ENCODE measurements at regions not wholly inside any gene's neighbourhood (a gene's known extent, or its start where the extent isn't known, plus 50 kb on each side); places are given as distances from the start of the nearest gene placed in this dataset.

GRCh38 chr6:112695001-112695400 is 347.9 kb downstream of the RFPL4B start:
- TF ChIP-seq ELF1 (IDR thresholded peaks at IDR 0.05; ENCODE audit: borderline replicate concordance, low read depth) (no peak), EZH2 (IDR thresholded peaks at IDR 0.05) (no peak), POLR2A (IDR thresholded peaks at IDR 0.05; ENCODE audit: borderline replicate concordance, extremely low read depth, insufficient read depth, insufficient read length) (no peak), CEBPB (IDR thresholded peaks at IDR 0.05; ENCODE audit: low read depth) (no peak), RAD21 (IDR thresholded peaks at IDR 0.05; ENCODE audit: low read depth) (no peak), EZH2phosphoT487 (IDR thresholded peaks at IDR 0.05; ENCODE audit: borderline replicate concordance) (no peak), ZNF274 (IDR thresholded peaks at IDR 0.05; ENCODE audit: low read depth, low read length) (no peak)
- TF ChIP-seq, protein P1, sequence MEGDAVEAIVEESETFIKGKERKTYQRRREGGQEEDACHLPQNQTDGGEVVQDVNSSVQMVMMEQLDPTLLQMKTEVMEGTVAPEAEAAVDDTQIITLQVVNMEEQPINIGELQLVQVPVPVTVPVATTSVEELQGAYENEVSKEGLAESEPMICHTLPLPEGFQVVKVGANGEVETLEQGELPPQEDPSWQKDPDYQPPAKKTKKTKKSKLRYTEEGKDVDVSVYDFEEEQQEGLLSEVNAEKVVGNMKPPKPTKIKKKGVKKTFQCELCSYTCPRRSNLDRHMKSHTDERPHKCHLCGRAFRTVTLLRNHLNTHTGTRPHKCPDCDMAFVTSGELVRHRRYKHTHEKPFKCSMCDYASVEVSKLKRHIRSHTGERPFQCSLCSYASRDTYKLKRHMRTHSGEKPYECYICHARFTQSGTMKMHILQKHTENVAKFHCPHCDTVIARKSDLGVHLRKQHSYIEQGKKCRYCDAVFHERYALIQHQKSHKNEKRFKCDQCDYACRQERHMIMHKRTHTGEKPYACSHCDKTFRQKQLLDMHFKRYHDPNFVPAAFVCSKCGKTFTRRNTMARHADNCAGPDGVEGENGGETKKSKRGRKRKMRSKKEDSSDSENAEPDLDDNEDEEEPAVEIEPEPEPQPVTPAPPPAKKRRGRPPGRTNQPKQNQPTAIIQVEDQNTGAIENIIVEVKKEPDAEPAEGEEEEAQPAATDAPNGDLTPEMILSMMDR (IDR thresholded peaks at IDR 0.05 in 2 of 3, conservative IDR thresholded peaks at IDR 0.05 in 1 of 3; ENCODE audit: borderline replicate concordance in 1 of 3, insufficient read depth in 1 of 3, low read depth in 2 of 3, low read length in 2 of 3), result no peak
- TF ChIP-seq, protein P2, sequence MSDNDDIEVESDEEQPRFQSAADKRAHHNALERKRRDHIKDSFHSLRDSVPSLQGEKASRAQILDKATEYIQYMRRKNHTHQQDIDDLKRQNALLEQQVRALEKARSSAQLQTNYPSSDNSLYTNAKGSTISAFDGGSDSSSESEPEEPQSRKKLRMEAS (IDR thresholded peaks at IDR 0.05), result no peak
